Skeletal muscle satellite cell (primary cell): ENCODE measurements at regions not wholly inside any gene's neighbourhood (a gene's known extent, or its start where the extent isn't known, plus 50 kb on each side); places are given as distances from the start of the nearest gene placed in this dataset.

Source experiments
- H3K27me3 ChIP-seq: 2 replicates; pipeline ENCODE4 v1.7.0; 2013; ENCODE audit warnings: low read length; ENCODE audit not compliant: control insufficient read depth, insufficient read depth
- H3K36me3 ChIP-seq: 2 replicates; pipeline ENCODE4 v1.7.0; 2013; ENCODE audit warnings: mild to moderate bottlenecking, control low read depth, low read length; ENCODE audit not compliant: insufficient read depth
- H3K4me1 ChIP-seq: 2 replicates; pipeline ENCODE4 v1.7.0; 2013; ENCODE audit warnings: low read length; ENCODE audit not compliant: control insufficient read depth, insufficient read depth
- H3K4me2 ChIP-seq: 2 replicates; pipeline ENCODE4 v1.7.0; 2013; ENCODE audit warnings: mild to moderate bottlenecking, low read length
- H3K4me3 ChIP-seq: 2 replicates; pipeline ENCODE4 v1.7.0; 2013; ENCODE audit warnings: low read length
- H3K9ac ChIP-seq: 2 replicates; pipeline ENCODE4 v1.7.0; 2013; ENCODE audit warnings: mild to moderate bottlenecking, low read depth, low read length, moderate library complexity
- H3K9me3 ChIP-seq: replicated peaks from 2 replicates; pipeline ENCODE4 v1.7.0; 2013; ENCODE audit warnings: mild to moderate bottlenecking, control low read depth, low read length

DNA sequence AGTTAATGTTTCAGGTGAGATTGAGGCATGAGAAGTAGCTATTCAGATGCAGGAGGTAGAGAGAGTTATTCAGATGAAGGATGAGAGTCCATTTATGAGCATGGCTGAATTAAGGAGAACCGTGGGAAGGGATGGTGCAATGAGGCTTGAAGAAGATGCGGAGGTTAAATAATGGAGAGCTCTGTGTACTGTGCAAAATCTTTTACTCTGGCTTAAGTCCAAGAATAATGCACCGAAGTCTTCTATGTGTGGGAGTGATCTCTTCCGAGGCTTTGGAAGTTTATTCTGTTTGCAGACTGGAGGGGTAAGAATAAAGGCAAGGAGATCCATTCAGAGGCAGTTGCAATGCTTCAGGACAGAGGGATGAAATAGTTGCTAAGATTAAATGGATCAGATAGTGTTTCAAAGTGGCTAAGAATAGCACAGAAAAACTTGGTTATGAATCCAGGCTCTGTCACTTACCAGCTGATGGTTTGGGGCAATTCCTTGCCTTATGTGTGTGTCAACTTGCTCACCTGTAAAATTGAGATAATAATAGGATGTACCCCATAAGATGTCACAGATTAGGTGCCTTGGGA is 467.1 kb downstream of the HDGFL1 start:
- Histone ChIP-seq H3K27me3 (no peaks in the 10 kb centered on the region), H3K9ac (no peak overlapping the region), H3K36me3 (no peaks in the 10 kb centered on the region)

GRCh38 chr6:23040899-23041298 is 471.5 kb downstream of the HDGFL1 start:
- no peak overlapping the region for H3K9ac ChIP-seq
- peaks cover 11% of the 10 kb centered on the region for H3K4me1 ChIP-seq
- no peaks in the 10 kb centered on the region for H3K9me3 ChIP-seq
- no peak overlapping the region for H3K4me2 ChIP-seq
- H3K4me3 ChIP-seq: no peak overlapping the region
- H3K27me3 ChIP-seq: no peaks in the 10 kb centered on the region
- H3K36me3 ChIP-seq: no peaks in the 10 kb centered on the region

More for the DNA sequence above, 467.1 kb downstream of the HDGFL1 start:
- Histone ChIP-seq H3K4me1 (no peaks in the 10 kb centered on the region), H3K4me2 (no peak overlapping the region), H3K4me3 (no peak overlapping the region), H3K9me3 (no peaks in the 10 kb centered on the region)

GRCh38 chr6:23045280-23045679 is 475.9 kb downstream of the HDGFL1 start:
- Histone ChIP-seq H3K4me2 (no peak overlapping the region), H3K9ac (no peak overlapping the region), H3K27me3 (no peaks in the 10 kb centered on the region), H3K9me3 (no peaks in the 10 kb centered on the region), H3K4me3 (no peak overlapping the region), H3K36me3 (no peaks in the 10 kb centered on the region), H3K4me1 (peaks cover 11% of the 10 kb centered on the region)

DNA sequence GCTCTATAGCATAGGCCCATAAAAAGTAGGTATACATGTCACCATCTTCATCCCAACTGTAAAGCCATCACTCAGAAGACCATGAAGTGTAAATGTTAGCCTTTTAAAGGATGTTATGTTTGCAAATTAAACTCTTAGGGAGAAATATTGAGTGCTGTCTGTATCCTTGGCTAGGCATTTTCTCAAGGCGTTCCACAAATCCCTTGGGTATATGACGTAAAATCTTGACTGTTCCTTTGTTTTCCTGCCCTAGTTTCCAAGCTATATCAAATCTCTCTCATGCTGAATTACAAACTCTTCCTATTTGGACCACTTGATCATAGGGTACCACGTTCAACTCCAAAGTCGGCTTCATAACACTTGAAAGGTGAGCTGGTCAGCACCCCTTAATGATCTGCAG is 486.2 kb downstream of the HDGFL1 start:
- Histone ChIP-seq H3K4me2 (no peak overlapping the region), H3K36me3 (no peaks in the 10 kb centered on the region)

DNA sequence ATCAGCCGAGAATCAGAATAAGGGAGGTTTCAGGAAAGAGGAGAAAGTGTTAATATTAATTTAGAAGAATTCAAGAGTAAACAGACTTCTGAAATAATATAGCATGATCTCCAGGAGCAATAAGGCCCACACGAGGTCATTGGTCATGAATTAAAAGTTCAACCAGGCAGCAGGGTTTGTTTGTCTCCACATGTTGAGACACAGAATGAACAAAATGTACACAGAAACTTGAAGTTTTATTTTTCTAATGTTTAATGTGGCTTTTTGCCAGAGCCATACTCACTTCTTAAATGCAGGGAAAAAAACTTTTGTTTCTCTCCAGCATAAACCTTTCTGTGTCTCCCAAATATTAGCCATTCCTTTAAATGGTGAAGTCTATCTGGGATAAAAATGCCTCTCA is 504.5 kb downstream of the HDGFL1 start:
- Histone ChIP-seq H3K4me2 (peak overlapping the region; percentile 19), H3K36me3 (no peaks in the 10 kb centered on the region), H3K4me3 (no peak overlapping the region), H3K9ac (no peak overlapping the region), H3K9me3 (no peaks in the 10 kb centered on the region), H3K27me3 (no peaks in the 10 kb centered on the region), H3K4me1 (peaks cover 15% of the 10 kb centered on the region)

More for the DNA sequence above, 486.2 kb downstream of the HDGFL1 start:
- Histone ChIP-seq H3K27me3 (no peaks in the 10 kb centered on the region), H3K9ac (no peak overlapping the region), H3K9me3 (no peaks in the 10 kb centered on the region), H3K4me1 (no peaks in the 10 kb centered on the region), H3K4me3 (no peak overlapping the region)

DNA sequence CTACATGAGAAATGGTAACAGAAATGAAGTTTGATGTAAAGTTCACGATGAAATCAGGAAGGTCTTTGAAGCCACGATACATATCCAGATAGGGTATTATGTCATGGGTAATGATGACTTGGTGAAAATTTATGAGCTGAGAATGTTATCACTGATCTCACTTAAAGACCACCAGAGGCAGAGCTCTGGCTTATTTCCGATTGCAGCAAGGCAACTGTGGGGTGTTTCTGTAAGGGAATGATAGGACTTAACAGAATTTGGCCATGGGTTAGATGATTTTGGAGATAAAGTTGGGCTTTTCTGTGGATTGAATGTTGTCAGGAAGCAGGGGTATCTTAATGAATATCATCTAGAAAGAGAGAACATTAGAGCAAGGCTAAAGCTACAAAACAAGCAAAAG is 508.4 kb downstream of the HDGFL1 start:
- Histone ChIP-seq H3K36me3 (no peaks in the 10 kb centered on the region), H3K9me3 (no peaks in the 10 kb centered on the region), H3K4me2 (no peak overlapping the region), H3K9ac (no peak overlapping the region), H3K27me3 (no peaks in the 10 kb centered on the region), H3K4me1 (peaks cover 15% of the 10 kb centered on the region), H3K4me3 (no peak overlapping the region)

DNA sequence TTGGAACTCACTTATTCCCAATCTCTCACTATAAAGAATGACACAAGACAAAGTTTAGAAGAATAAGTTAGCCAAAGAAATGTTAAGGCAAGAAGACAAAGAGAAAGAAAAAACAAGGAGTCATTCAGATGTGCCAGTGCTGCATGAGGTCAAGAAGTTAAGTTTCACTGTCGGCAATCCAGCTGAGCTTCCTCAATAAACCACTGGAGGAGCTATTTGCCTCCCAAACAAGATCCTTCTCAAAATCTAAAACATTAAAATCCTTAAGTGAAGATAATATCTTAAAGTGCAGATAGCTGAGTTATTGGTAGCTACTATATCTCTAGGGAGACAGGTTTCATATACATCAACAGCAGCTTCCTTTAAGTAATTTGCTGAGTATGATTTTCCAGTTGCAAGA is 512.3 kb downstream of the HDGFL1 start:
- Histone ChIP-seq H3K36me3 (no peaks in the 10 kb centered on the region), H3K9ac (no peak overlapping the region), H3K4me1 (no peaks in the 10 kb centered on the region), H3K27me3 (no peaks in the 10 kb centered on the region), H3K4me3 (no peak overlapping the region), H3K9me3 (no peaks in the 10 kb centered on the region), H3K4me2 (no peak overlapping the region)

DNA sequence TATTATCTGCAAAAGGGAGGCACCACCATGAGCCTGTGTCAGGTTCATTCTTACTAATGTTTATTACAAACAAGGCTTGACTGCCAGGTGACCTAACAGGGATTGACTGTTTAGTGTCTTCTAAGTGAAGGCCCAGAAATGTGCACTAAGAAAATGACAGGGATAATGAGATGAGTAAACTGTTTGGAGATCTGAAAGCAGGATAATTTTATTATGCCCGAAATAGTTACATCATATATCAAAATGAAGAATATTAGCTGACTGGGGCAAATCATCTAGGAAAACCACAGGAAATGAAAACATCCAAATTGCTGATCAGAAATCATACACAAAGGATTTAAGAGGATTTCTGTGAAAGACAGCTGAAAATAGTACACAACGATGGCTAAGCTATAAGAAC is 516.7 kb downstream of the HDGFL1 start:
- H3K4me3 ChIP-seq: no peak overlapping the region
- no peak overlapping the region for H3K4me2 ChIP-seq
- no peaks in the 10 kb centered on the region for H3K27me3 ChIP-seq
- no peaks in the 10 kb centered on the region for H3K36me3 ChIP-seq
- H3K9ac ChIP-seq: no peak overlapping the region
- no peaks in the 10 kb centered on the region for H3K9me3 ChIP-seq
- H3K4me1 ChIP-seq: no peaks in the 10 kb centered on the region

DNA sequence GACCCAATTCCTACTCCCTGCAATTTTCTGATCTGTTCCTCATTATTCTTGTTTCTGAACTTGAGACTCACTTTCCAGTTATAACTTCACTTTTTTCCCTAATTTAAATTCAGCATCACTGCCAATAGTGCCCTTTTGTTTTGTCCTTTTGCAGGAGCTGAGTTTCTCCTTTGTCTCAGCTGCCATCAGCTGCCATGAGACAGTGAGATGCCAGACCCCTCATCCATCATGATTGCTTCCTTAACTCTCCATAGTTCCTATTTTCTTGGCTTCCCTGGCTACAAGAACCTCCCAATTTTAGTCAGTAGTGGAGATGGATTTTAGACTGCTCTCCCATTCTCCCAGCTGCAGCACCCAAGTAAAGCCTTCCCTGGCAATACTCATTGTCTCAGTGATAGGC is 518.1 kb downstream of the HDGFL1 start:
- Histone ChIP-seq H3K4me3 (no peak overlapping the region), H3K36me3 (no peaks in the 10 kb centered on the region), H3K9ac (no peak overlapping the region), H3K9me3 (no peaks in the 10 kb centered on the region), H3K4me1 (no peaks in the 10 kb centered on the region), H3K27me3 (no peaks in the 10 kb centered on the region), H3K4me2 (no peak overlapping the region)

DNA sequence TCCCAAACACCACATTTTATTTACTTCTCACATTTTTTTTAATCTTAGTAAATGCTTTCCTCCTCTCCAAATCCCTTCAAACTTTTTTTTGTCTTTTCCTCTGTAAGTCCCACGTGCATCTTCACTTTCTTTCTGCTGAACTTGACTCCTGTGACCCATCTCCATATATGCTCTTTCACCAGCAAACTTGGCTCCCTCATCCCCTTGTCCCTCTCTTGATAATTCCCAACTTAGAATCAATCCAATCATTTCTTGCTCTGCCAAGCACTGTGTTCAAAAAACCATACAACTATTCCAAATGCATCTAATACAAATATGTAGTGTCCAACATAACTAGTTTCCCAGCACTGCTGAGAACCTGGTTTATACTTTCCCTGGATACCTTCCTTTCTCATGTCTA is 519.4 kb downstream of the HDGFL1 start:
- Histone ChIP-seq H3K4me2 (no peak overlapping the region), H3K36me3 (no peaks in the 10 kb centered on the region), H3K9me3 (no peaks in the 10 kb centered on the region), H3K4me3 (no peak overlapping the region), H3K4me1 (no peaks in the 10 kb centered on the region), H3K9ac (no peak overlapping the region), H3K27me3 (no peaks in the 10 kb centered on the region)

DNA sequence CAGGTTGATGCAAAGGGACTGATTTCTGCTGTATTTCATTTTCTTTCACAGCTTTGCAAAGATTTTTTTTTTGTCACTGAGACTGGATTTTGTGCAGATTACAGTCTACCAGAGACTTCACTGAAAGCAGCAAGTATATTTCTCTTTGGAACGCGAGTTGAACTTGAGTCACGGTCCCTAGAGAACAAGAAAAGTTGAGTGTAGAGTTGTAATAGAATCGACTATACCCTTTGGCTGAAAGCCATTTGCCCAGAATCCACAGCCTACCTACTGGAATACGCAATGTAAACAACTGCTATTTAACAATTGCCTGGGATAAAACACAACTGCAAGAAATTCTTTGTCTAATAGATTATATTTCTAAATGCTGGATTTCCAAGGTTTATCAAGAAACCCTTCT is 520.6 kb downstream of the HDGFL1 start:
- Histone ChIP-seq H3K27me3 (no peaks in the 10 kb centered on the region), H3K4me2 (no peak overlapping the region), H3K36me3 (no peaks in the 10 kb centered on the region), H3K9me3 (no peaks in the 10 kb centered on the region), H3K4me3 (no peak overlapping the region), H3K9ac (no peak overlapping the region), H3K4me1 (no peaks in the 10 kb centered on the region)

DNA sequence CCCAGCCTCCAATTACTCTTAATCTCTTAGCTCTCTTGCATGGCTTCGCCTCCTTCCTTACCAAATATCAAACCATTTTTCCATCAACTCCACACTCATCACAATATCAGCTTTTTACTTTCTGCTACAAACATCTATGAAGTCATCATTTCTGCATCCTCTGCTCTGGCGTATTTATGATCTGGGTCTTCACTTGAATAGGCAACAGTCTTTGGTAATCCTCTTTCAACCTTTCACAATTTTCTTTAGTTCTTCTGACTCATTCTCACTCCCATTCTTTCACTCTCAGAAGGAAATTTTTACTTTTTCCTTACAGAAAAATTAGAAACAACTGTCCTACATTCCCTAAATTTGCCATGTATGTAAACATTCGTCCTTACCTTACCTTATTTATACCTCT is 522.4 kb downstream of the HDGFL1 start:
- no peaks in the 10 kb centered on the region for H3K36me3 ChIP-seq

More for the DNA sequence above, 522.4 kb downstream of the HDGFL1 start:
- Histone ChIP-seq H3K4me1 (no peaks in the 10 kb centered on the region), H3K4me2 (no peak overlapping the region), H3K4me3 (no peak overlapping the region), H3K9ac (no peak overlapping the region), H3K27me3 (no peaks in the 10 kb centered on the region), H3K9me3 (no peaks in the 10 kb centered on the region)
